Ascending aorta (tissue), 2 donors: ENCODE measurements at regions not wholly inside any gene's neighbourhood (a gene's known extent, or its start where the extent isn't known, plus 50 kb on each side); places are given as distances from the start of the nearest gene placed in this dataset.

Source experiments
- DNase-seq, 2 donors: peaks; one replicate each; pipeline ENCODE4 v3.0.0-alpha.2; 2019; ENCODE audit warnings: low spot score in 2 of 2
- H3K27ac ChIP-seq, 2 donors: fragments of 200-600 bp; sonication (generic); one replicate each; pipeline ENCODE4 v1.5.1; 2016 to 2017; ENCODE audit warnings: mild to moderate bottlenecking in 1 of 2
- H3K27me3 ChIP-seq: fragments of 200-600 bp; sonication (generic); one replicate; pipeline ENCODE4 v1.5.1; 2017
- H3K36me3 ChIP-seq, 2 donors: fragments of 200-600 bp; sonication (generic); one replicate each; pipeline ENCODE4 v1.5.1; 2016
- H3K4me1 ChIP-seq, 2 donors: fragments of 200-600 bp; sonication (generic); one replicate each; pipeline ENCODE4 v1.5.1; 2016 to 2017; ENCODE audit warnings: mild to moderate bottlenecking in 1 of 2
- H3K4me3 ChIP-seq, 2 donors: fragments of 200-600 bp; sonication (generic); one replicate each; pipeline ENCODE4 v1.5.1; 2016 to 2017; ENCODE audit warnings: mild to moderate bottlenecking in 1 of 2
- H3K9me3 ChIP-seq, 2 donors: fragments of 200-600 bp; sonication (generic); one replicate each; pipeline ENCODE4 v1.5.1; 2016
- intact Hi-C: fragments of 100-400 bp; cut with DNase I; formaldehyde crosslinking; loops from one replicate; pipeline ENCODE4 v1.15.1; 2023
- TF ChIP-seq, protein P1 (sequence below), 3 experiments: fragments of 200-600 bp in 2 of 3; fragments of 450-650 bp in 1 of 3; sonication (generic) in 2 of 3; IDR thresholded peaks; one replicate each; pipeline ENCODE4 v1.5.1; 2016 to 2019; ENCODE audit warnings: antibody characterized with exemption in 3 of 3, mild to moderate bottlenecking in 1 of 3, moderate library complexity in 1 of 3

DNA sequence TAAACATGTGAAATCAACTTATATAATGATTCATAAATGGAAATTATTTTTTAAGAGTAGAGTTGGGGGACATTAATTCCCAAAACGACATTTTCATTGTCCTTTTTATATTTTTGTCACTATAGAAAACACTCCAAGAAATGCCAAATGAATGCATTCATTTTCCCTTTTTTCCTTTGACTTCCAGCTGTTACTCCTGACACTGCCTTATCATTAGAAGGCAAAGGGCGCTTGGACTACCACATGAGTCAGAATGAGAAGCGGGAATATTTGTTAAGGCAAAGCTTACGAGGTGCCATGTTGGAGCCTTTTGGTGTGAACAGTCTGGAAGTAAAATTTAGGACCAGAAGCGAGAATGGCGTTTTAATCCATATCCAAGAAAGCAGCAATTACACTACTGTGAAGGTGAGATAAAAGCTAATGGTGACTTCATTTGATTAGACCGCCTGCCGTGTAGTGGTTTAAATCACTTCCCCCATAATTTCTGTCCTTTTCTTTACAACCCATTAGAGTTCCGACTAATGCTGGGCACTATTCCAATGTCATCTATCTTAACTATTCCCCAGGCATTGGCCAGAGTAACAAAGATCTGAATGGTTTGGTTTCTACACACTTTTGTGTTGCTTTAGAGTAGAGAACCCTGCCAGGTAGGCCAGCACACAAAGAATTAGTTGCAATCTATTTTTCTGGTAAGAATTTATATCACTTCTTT lies 166.7 kb downstream of the FAT4 start:
- intact Hi-C loops = no loop called here
- Histone ChIP-seq H3K36me3 (peaks cover 13 to 51% of the 10 kb centered on the region in 2 donors), H3K4me1 (no peaks in the 10 kb centered on the region), H3K27me3 (no peaks in the 10 kb centered on the region), H3K27ac (no peak overlapping the region), H3K4me3 (no peak overlapping the region), H3K9me3 (no peaks in the 10 kb centered on the region)
- TF ChIP-seq, protein P1, sequence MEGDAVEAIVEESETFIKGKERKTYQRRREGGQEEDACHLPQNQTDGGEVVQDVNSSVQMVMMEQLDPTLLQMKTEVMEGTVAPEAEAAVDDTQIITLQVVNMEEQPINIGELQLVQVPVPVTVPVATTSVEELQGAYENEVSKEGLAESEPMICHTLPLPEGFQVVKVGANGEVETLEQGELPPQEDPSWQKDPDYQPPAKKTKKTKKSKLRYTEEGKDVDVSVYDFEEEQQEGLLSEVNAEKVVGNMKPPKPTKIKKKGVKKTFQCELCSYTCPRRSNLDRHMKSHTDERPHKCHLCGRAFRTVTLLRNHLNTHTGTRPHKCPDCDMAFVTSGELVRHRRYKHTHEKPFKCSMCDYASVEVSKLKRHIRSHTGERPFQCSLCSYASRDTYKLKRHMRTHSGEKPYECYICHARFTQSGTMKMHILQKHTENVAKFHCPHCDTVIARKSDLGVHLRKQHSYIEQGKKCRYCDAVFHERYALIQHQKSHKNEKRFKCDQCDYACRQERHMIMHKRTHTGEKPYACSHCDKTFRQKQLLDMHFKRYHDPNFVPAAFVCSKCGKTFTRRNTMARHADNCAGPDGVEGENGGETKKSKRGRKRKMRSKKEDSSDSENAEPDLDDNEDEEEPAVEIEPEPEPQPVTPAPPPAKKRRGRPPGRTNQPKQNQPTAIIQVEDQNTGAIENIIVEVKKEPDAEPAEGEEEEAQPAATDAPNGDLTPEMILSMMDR (IDR thresholded peaks at IDR 0.05) = no peak
- no peak for DNase-seq

DNA sequence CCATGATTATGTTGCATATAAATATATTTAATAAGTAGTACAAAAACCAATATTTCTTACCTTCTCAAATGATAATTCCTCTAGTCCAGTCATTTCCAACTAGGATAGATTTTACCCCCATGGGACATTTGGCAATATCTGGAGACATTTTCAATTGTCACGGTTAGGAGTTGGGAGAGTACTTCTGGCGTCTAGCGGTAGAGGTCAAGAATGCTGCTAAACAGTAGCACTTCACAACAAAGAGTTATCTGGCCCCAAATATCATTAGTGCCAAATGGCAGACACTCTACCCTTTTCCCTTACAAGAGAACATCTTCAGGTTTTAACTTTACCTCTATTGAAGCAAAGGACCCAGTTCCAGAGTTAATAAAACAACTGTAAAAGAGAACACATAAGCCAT lies 168.1 kb downstream of the FAT4 start:
- Histone ChIP-seq H3K27me3 (no peaks in the 10 kb centered on the region), H3K9me3 (no peaks in the 10 kb centered on the region), H3K4me3 (no peak overlapping the region), H3K27ac (no peak overlapping the region), H3K36me3 (peaks cover 16 to 54% of the 10 kb centered on the region in 2 donors), H3K4me1 (no peaks in the 10 kb centered on the region)
- intact Hi-C loops = no loop called here
- DNase-seq = no peak
- TF ChIP-seq, protein P1 (IDR thresholded peaks at IDR 0.05) = no peak

DNA sequence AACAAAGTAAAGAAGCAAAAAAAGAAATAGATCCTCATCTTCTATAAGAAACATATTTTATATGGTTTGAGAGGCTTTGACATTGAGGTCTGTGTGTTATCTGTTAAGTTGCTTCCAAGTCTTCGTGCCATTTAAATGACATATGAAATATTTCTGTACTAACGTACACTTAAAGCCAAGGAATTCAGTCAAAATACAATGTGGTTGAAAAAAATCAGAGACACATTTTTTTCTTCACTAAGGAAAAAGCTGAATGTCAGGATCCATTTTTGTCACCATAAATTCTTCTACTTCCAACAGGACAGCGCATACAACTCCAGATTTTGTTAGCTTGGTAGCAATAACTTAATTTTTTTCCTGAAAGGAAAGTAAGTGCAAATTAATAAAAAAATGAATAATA lies 168.5 kb downstream of the FAT4 start:
- H3K4me3 ChIP-seq = no peak overlapping the region
- intact Hi-C loops = no loop called here
- TF ChIP-seq, protein P1 (IDR thresholded peaks at IDR 0.05) = no peak
- H3K27ac ChIP-seq = no peak overlapping the region
- DNase-seq = no peak
- H3K4me1 ChIP-seq = no peaks in the 10 kb centered on the region
- H3K36me3 ChIP-seq = peaks cover 16 to 54% of the 10 kb centered on the region in 2 donors
- H3K27me3 ChIP-seq = no peaks in the 10 kb centered on the region
- H3K9me3 ChIP-seq = no peaks in the 10 kb centered on the region

- no peaks in the 10 kb centered on the region for H3K4me1 ChIP-seq
- H3K9me3 ChIP-seq = no peaks in the 10 kb centered on the region
- H3K4me3 ChIP-seq = no peak overlapping the region
- H3K36me3 ChIP-seq = peaks cover 20 to 53% of the 10 kb centered on the region in 2 donors
- intact Hi-C loops = no loop called here
- H3K27me3 ChIP-seq = no peaks in the 10 kb centered on the region
- DNase-seq = no peak
- no peak overlapping the region for H3K27ac ChIP-seq
- TF ChIP-seq, protein P1 (IDR thresholded peaks at IDR 0.05) = no peak
Measured at GRCh38 chr4:125484912-125485311, 170.2 kb downstream of the FAT4 start.

GRCh38 chr4:125486351-125486750 lies 171.6 kb downstream of the FAT4 start:
- TF ChIP-seq, protein P1 (IDR thresholded peaks at IDR 0.05) = no peak
- no peak for DNase-seq
- H3K27ac ChIP-seq = no peak overlapping the region
- H3K4me1 ChIP-seq = no peaks in the 10 kb centered on the region
- peaks cover 31 to 58% of the 10 kb centered on the region in 2 donors for H3K36me3 ChIP-seq
- intact Hi-C loops = no loop called here
- H3K9me3 ChIP-seq = no peaks in the 10 kb centered on the region
- H3K27me3 ChIP-seq = no peaks in the 10 kb centered on the region
- no peak overlapping the region for H3K4me3 ChIP-seq
